Stomach (tissue), 4 donors: ENCODE measurements at regions not wholly inside any gene's neighbourhood (a gene's known extent, or its start where the extent isn't known, plus 50 kb on each side); places are given as distances from the start of the nearest gene placed in this dataset.

Experiments used
- CTCF ChIP-seq, 7 experiments: fragments of 450-650 bp in 4 of 7; fragments of 200-600 bp in 3 of 7; sonication (generic) in 3 of 7; IDR thresholded peaks; one replicate each; pipeline ENCODE4 v1.5.1; 2016 to 2019; ENCODE audit warnings: antibody characterized with exemption in 7 of 7, control low read depth in 2 of 7, mild to moderate bottlenecking in 1 of 7
- EP300 ChIP-seq: sonication (generic); formaldehyde crosslinking; IDR thresholded peaks from one replicate; pipeline ENCODE4 v1.6.1; 2017; ENCODE audit warnings: antibody characterized with exemption
- POLR2A ChIP-seq, 4 donors: fragments of 450-650 bp; IDR thresholded peaks; one replicate each; pipeline ENCODE4 v1.6.1; 2016; ENCODE audit warnings: antibody characterized with exemption in 4 of 4, control low read depth in 2 of 4, mild to moderate bottlenecking in 1 of 4, moderate library complexity in 1 of 4
- POLR2AphosphoS5 ChIP-seq, 3 donors: sonication (generic); formaldehyde crosslinking; IDR thresholded peaks; one replicate each; pipeline ENCODE4 v1.6.1; 2016; ENCODE audit warnings: antibody characterized with exemption in 3 of 3

DNA sequence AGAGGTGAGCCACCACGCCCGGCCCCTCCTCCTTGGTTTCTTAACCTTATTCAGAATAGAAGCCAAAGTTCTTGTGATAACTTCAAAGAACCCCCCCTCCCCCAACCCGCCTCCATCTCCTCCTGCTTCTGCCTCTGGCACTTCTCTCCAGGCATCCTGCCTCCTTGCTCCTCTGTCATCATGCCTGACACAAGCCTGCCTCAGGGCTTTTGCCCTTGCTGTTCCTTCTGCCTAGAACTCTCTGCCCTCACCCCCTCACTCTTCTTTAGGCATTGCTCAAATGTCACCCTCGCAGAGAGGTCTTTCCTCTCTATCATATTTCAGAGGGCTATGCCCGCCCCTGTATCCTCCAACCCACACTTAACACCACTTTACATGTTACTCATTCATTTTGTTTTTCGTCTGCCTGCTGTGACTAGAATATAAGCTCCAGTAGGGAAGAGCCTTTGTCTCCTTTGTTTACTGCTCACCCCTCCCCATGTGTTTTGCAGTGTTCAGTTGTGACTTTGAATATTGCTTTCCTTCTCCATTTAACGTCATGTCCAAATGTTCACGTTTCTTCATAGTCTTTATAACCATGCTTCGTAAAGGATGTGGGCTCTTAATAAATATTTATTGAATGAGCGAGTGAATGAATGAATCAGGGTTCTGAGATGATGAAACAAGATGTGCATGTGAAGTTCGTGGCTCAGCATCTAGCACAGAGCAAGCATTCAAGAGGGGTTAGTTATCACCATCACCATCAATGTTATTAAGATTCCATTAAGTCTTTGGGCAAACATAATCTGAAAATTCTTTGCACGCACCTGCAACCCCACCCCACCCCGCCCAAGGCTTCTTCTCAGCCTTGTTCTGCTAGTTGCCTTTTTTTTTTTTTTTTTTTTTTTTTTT lies 186.2 kb upstream of the WSCD1 start:
- TF ChIP-seq POLR2A (IDR thresholded peaks at IDR 0.05) (no peak), CTCF (IDR thresholded peaks at IDR 0.05) (no peak), EP300 (no peak), POLR2AphosphoS5 (IDR thresholded peaks at IDR 0.05) (no peak)
